Neural cell (in vitro differentiated cells): ENCODE measurements at regions not wholly inside any gene's neighbourhood (a gene's known extent, or its start where the extent isn't known, plus 50 kb on each side); places are given as distances from the start of the nearest gene placed in this dataset.

ENCODE experiments used
- CTCF ChIP-seq: fragments of 450-650 bp; IDR thresholded peaks from 2 replicates; pipeline ENCODE4 v1.5.1; 2014; ENCODE audit warnings: antibody characterized with exemption, mild to moderate bottlenecking, moderate library complexity; ENCODE audit not compliant: poor library complexity, severe bottlenecking
- EP300 ChIP-seq: fragments of 450-650 bp; conservative IDR thresholded peaks from 2 replicates; pipeline ENCODE4 v1.6.1; 2014; ENCODE audit warnings: antibody characterized with exemption, mild to moderate bottlenecking, moderate library complexity; ENCODE audit not compliant: poor library complexity, severe bottlenecking
- EZH2 ChIP-seq: fragments of 200-600, 300-800 bp; shearing (Covaris generic), sonication (generic); IDR thresholded peaks from 2 replicates; pipeline ENCODE4 v1.6.1; 2014; ENCODE audit warnings: antibody characterized with exemption, low read length, borderline replicate concordance, mild to moderate bottlenecking; ENCODE audit not compliant: insufficient read depth, poor library complexity, severe bottlenecking
- MXI1 ChIP-seq: fragments of 450-650 bp; conservative IDR thresholded peaks from 2 replicates; pipeline ENCODE4 v1.6.1; 2014; ENCODE audit warnings: antibody characterized with exemption, mild to moderate bottlenecking; ENCODE audit not compliant: poor library complexity, severe bottlenecking
- RAD21 ChIP-seq: fragments of 450-650 bp; conservative IDR thresholded peaks from 2 replicates; pipeline ENCODE4 v1.6.1; 2014; ENCODE audit warnings: antibody characterized with exemption, mild to moderate bottlenecking, moderate library complexity
- REST ChIP-seq: IDR thresholded peaks from 2 replicates; pipeline ENCODE4 v1.6.1; 2012; ENCODE audit warnings: borderline replicate concordance
- TAF1 ChIP-seq: IDR thresholded peaks from 2 replicates; pipeline ENCODE4 v1.6.1; 2012; ENCODE audit warnings: low read depth

- TF ChIP-seq CTCF (no peak), RAD21 (no peak), EP300 (no peak), EZH2 (no peak), TAF1 (no peak), MXI1 (no peak), REST (no peak)
These were observed 124.9 kb upstream of the BTG1 start for GRCh38 chr12:92270521-92270920.
